ENCODE measurements at regions not wholly inside any gene's neighbourhood (a gene's known extent, or its start where the extent isn't known, plus 50 kb on each side); places are given as distances from the start of the nearest gene placed in this dataset.
A peak's percentile ranks its signal among the peaks of the same experiment; 100 is the strongest.
"Not testable (repeated sequence)": the region's sequence is repeated elsewhere in the genome, so short reads cannot be mapped to it uniquely, and the experiment has no call there.

DNA sequence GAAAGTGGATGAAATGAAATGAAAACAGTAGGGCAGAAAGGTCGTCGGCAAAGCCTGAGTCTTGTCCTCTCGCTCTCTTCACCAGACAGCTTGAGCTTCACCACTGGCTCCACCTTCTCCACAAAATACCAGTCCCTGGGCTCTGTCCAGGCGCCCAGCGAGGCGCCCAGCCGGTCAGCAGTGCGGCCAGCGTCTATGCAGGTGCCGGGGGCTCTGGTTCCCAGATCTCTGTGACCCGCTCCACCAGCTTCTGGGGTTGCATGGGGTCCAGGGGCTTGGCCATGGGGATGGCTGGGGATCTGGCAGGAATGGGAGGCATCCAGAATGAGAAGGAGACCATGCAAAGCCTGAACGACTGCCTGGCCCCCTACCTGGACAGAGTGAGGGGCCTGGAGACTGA lies 600.5 kb upstream of the ZP4 start:
- no peak for DNase-seq

DNA sequence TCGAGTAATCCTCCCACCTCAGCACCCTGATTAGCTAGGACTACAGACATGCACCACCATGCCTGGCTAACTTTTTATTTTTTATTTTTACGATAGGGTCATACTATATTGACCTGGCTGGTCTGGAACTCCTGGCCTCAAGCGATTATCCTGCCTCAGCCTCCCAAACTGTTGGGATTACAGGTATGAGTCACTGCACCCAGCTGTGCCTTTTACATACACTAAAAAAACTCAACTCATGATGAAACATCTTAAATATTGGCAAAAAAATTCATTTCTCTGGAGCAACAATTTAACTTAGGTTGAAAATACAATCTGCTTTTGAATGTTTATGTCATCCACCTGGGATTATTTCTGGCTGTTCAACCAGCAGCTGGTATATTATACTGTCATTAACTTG lies 598.3 kb upstream of the ZP4 start:
- DNase-seq: peak; percentile 55

DNA sequence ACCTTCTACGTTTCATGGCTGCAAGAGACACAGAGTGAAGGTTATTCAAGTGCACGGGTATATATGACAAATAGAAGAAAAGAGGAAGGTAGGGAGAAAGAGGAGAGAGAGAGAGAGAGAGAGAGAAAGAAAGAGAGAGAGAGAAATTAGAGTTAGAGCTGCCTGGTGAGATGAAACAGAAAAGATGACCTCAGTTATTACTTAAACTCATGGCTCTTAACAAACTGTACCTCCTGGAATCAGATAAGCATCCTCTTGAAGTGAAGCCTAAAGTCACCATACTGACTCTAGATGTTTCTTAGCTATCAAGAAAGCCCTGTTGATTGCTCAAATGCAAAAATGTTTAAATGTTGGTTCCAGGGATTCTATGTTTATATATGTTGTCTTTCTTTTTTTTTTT lies 597.7 kb upstream of the ZP4 start:
- DNase-seq: peak; percentile 39

DNA sequence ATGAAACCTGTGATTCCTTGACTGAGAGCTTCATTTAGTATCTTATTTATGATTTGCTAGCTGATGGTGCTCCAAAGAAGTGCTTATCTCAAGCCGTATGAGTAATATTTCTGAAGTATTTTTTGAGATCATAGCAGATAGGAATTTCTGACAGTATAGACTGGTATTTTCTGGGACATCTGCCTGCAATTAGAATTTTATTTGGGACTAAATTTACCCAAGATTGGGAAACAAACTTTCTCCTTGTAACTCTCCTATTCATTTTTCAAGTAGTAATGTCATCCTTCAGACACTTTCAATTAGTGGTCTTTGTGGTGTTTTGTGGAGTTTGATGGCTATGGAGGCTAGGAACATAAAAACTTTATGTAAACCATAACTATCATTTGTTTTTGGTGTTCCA lies 597.2 kb upstream of the ZP4 start:
- peak; percentile 74 for DNase-seq

DNA sequence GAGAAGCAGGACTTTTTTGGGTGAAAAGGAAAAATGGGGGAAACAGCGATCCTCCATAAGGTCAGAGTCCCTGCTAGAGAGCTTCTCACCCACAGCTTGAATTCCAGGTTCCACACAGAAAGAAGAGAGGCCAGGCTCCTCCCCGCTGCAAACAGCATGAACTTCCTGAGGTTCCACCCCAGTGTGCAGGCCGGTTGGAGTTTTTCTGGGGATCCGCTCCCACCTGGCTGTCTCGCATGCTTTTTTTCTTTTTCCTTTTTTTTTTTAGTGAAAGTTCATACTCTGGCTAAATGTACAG lies 595.1 kb upstream of the ZP4 start:
- DNase-seq: no peak

DNA sequence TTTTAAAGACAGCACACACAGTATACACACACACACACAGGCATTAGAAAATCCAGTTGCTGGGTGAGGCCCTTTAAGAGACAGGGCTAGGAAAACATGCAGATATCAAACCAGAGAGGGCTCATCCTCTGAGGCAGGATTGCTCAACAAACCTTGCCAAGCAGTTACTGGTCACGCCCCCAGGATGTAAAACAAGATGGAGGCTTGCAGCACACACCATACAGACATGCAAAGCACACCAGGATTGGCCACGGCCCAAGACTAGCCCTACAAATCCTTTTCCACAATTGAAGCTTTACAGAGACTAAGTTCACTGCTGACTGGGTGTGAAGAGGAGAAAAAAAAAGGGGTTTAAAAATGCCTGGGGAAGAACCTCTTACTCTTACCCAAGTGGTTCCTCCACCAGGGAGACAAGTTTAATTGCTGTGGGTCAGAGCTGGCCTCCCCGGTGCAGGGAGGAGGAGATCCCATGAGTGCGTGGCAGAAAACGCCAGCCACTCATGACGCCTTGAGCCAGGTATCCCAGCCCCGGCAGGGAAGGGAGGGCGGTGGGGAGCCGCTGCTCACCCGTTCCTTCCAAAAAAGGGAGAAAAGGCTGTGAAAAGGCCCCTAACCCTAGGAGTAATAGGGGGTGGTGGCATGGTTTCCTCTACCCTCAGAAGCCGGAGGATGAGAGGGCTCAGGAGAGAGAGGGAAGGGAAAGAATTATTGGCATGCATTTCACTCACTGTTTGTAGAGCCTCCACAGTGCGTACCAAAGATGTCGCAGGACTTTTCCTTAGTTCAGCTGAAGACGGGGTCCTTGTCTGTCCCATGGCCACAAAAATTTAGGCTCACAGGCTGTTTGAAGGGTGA lies 594.6 kb upstream of the ZP4 start:
- DNase-seq: peak; percentile 64

DNA sequence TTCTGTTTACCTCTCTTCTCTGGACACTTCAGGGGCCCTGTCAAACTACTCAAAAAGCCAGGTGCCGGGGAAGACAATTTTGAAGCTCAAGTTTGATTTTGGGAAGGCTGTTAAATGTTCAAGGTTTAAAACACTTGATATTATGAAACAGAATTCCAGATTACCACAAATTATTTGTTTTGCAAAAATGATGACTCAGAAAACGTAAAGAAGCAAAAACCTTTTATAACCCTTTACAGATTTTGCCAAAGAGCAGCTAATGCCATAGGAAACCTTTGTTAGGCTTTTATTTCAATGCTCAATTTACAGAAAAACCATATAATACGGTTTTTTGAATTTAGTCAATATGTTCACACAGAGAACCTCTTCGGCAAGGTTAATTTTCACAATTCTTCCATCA lies 593.4 kb upstream of the ZP4 start:
- peak; percentile 27 for DNase-seq

DNA sequence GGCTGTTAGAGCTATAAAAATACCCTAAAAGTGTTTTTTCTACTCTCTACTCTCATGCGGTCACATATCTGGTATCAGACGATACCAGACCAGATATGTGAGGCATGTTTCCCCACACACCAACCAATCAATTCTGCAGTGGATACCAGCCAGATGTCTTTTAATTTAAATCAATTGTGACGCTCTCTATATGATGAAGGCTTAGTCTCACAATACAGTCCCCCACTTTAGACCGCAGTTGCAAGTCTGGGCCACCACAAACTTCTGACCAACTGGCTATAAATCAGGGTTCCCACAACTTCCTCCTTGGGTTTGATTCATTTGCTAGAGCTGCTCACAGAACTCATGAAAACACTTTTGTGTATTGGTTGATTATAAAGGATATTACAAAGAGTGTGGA lies 586.1 kb upstream of the ZP4 start:
- no peak for DNase-seq

DNA sequence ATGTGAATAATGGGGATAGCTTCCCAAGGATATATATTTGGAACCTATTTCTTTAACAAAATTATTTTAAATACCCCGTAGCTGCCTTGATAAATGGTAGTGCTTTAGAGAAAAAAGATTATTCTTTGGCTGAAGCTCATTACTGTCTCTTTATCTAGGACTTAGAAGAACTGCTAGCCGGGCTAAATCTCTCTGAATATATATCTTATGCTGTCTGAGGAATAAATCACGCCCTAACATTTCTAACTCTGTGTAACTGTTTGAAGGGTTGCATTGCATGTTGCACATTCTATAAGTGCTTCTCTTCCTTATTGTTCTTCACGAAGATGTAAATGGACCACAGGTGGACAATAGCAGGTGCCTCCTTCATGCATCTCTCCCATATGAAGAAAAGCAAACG lies 585.0 kb upstream of the ZP4 start:
- no peak for DNase-seq

DNA sequence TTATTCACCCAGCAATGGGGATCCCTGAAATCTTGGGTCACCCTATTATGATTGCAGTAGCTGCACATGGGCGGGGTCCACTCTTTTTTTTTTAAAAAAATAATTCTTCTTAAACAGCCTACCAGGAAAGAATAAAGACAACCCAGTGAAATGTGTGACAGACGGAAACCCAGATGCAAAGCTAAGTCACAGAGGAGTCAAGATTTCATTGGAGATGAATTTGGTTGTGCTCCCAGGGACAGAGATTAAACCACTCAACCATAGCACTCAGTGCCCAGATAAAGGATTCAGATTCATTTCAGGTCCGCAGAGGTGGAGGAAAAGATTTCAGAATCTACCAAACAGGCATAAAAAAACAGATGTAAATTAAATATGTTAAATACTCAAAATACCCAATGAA lies 583.5 kb upstream of the ZP4 start:
- DNase-seq: no peak

DNA sequence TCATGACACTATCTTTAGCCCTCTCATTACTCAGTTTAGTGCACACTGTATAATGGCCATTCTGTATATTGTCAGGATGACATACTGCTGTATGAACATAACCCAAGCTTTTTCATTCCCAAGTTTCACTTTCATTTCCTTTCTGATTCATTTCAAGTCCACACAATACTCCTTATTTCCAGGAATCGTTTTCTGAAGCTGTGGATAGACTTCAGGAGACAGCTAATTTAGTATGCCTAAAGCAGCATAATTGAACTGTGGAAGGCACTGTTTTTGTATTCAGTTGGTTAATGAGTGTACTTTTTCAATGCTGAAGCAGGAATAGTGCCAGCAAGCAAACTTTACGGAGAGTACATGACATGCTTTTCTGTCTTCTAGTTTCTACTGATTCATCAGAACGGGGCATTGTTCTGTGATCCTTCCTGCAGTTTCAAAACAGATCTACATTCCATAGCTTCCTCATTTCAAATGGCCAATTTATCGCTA lies 578.5 kb upstream of the ZP4 start:
- peak; percentile 51 for DNase-seq

DNA sequence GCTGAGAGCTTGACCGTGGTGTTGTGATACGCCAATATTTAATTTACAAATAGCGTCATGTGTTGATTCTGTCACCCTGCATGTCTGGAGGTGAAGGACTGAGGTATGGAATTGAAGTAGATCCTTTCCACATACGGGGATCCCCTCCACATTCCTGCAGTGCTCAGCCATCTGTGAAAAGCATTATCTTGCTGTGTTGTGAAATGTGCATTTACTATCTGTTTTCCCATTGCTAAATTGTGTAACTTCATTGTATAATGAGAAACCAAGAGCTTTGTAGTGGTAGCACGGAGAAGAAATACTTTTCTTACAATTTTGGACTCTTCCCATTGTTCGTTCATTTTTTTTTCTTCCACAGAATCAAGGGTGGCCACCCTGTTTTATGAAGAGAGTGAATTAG lies 577.3 kb upstream of the ZP4 start:
- no peak for DNase-seq

DNA sequence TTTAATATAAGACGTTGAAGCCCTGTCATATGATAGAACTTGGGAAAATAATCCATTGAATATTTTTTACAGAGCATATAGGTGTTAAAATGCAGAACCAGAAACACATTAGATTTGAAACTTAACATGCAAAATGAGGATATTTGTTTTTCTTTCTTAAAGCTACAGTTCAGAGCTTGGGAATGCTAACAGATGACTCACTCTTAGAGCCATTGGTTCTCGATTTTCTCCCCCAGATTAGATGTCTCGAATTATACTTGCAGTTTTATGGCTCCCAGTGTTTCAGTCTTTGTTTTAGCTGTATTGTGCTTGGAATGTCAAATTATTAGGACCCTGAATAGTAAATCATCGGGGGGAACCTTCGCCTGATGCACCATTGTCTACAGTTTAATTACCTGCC lies 575.7 kb upstream of the ZP4 start:
- DNase-seq: peak; percentile 49

DNA sequence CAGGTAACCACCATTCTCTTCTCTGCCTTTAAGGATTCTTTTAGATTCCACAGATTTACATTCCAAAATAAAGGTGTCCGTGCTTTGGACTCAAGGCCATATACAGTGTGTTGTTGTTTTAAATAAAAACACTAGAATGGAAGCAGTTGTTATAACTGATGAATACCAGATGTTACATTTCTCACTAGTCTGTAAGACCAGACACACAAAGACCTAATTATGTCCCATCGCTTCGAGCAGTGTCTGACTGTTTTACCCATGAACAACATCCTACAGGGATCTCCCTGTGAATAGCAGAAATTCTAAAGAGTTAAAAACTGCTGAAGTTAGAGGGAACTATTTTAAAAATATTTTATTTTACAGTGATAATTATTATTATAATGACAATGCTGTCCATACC lies 574.7 kb upstream of the ZP4 start:
- DNase-seq: peak; percentile 47

DNA sequence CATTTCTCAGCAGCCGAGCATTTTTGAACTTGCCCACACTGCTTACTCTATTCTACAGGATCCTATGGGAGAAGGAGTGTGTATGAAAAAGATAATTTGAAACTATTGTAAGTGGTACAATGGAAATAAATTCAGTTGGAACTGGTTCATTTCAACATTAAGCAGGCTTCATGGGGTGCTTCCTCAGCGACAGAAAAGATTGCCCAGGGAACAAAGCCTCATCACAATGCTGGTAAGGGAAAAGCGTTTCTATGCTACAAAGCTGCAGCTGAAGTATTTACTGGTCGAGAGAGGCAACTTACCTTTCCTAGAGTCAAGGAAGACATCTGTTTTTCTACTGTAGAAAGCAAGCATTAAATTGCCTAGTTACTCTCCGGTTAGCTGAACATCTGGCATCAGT lies 568.2 kb upstream of the ZP4 start:
- DNase-seq: no peak

DNA sequence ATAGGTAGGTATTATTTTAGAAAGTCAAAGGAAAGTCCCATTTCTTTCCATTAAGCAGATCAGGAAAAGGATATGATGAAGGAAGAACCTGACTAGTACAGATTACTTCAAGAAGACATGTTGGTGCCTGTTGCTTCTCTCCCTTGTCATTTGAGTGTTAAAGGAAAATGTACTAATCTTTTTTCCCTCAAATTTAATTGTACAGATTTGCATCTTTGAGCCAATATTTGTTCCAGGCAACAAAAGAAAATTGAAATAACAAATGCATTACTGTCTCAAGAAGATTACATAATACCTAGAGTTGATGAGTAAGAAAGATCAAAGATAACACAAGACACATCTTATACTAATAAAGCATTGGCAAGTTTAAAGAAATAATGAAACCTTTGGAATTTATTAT lies 566.9 kb upstream of the ZP4 start:
- DNase-seq: peak; percentile 22

DNA sequence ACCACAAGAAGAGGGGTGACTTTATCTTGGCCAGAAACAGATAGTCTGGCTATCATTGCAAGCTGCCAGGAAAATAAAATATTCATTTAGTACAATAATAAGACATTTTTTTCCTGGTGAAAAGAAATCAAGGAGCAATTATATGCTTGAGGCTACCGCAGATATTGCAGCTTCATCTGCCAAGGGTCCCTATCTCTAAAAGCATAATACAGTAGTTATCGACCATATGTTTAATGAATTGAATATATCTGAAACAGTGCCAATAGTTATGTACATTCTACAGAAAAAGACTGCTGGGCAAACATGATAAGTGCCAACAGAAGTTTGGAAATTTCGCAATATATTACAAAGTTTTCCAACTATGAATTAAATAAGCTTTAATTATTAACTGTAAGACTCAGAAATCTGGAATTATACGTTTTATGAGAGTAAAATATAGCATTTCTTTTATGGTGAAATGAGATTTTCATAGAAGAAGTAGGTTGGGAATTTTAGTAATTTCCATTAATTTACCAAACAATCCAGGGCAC lies 561.1 kb upstream of the ZP4 start:
- no peak for DNase-seq

DNA sequence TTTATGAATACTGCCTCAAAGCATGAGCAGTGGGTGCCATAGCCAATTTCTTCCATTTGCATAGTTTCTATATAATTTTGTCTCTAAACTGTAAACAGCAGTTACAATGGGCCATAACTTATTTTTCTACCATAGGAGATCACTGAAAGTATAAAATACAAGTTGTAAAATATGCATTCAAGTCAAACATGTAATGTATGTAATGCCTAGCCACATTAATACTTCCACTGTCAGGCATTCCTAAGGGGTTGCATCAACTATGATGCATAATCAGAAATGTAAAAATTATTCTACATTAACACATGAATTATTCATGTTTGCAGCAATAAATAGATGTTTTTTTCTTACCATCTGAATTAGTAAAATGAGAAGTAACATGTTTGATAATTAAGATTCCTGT lies 560.3 kb upstream of the ZP4 start:
- peak; percentile 44 for DNase-seq

DNA sequence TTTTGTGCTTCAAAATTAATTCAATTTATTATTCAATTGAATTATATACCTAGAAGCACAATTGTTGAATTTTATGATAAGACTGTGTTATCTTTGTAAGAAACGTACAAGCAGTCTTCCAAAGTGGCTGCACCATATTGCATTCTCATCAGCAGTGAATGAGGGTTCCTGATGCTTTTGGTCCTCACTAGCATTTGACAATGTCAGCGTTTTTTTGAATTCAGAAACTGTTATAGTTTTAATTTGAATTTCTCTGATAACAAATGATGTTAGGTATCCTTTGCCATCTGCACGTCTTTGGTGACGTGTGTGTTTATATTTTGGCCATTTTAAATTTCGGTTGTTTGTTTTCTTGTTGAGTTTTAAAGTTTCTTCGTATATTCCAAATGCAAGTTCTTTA lies 553.0 kb upstream of the ZP4 start:
- DNase-seq: no peak

DNA sequence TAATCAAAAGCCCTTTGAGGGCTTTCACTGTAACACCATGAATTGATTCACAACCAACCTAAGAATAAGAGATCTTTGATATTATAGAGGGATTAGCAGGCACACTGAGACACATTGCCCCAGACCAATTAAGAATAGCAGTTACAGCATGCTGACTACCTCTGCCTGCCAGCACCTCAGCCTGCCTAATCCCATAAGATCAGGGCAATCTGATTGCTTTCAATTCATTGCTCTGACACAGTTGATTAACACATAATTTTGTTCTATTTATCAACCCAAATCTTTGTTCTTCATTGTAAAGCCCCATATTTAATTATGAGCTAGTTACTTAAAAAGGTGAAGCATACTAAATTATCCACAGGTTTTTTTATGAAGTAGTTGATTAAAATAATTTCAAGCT lies 548.8 kb upstream of the ZP4 start:
- DNase-seq: no peak

DNA sequence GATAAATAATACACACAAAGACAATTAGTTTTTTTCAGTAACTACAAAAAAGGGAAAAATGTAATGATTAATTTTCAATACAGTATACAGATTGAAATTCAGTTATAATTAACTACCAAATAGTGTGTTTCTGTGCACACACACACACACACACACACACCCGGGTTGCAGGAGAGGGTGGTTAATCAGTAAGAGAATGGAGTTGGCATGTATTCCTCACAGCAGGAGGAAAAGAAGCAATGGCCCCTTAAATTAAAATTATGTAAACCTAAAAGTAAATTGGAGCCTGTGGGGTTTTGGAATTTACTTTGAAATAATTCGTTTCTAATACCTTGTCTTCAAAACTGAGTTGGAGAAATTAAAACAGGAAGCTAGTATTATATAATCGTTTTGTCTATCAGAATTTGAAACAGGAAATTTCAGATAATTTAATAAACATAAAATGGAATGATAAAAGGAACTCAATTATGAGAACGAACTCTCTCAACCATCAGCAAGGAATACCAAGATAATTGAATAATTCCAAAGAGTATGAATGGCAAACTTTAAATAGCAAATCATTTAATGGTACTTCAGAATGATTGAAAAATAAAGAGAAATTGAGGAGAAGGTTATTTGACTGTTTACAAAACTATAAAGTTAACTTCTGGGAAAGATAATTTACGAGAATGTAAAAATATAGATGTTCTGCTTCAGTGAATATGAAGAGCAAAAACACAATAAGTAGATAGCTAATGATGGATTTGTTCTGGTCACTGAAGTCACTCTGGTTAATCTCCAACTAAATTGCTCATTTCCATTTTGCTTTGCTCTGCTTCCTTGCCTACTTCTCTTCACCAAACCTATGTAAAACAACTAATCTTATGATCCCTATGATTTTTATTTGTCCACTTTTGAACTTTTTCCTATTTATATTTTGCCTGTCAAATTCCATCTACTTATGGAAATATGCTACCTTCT lies 547.9 kb upstream of the ZP4 start:
- DNase-seq: no peak

DNA sequence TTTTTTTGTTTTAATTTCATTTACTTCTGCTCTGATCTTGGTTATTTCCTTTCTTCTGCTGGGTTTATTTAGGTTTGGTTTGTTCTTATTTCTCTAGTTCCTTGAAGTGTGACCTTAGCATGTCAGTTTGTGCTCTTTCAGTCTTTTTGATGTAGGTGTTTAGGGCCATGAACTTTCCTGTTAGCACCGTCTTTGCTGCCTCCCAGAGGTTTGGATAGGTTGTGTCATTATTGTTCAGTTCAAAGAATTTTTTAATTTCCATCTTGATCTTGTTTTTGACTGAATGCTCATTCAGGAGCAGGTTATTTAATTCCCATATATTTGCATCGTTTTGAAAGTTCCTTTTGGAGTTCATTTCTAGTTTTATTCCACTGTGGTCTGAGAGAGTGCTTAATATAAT lies 539.0 kb upstream of the ZP4 start:
- not testable (repeated sequence) for DNase-seq

DNA sequence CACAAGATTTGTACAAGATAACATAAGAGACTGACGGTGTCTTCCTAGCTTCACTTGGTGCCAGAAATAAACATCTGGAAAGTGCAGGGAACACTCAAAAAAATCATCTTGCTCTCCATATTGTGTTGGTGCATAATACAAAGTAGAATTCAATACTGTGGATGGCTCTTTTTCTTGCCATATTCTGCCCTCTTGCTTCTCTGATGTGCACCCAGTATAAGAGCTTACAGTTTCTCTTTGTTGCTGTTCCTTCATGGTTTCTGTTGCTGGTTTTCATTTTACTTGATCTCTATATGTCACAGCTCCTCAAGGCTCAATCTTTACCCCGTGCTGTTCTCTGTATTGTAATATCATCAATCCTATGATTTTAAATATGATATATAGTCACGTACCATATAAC lies 528.5 kb upstream of the ZP4 start:
- no peak for DNase-seq

DNA sequence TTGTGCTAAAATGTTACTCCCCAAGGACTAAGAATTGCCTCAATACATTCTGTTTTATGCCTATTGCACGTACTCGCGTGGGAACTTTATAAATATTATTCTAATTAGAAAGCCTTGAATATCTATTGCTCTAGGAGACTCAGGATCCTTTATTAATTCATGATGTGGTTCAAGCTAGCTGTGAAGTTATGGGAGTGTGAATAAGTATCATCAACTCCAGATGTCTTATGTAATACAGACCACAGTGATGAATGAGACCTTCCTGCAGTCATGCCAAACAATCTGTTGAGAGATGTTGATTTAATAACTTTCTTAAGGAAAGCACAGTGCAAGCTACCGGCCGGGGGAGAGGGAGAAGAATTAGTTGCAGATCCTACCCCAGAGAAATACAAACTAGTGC lies 519.2 kb upstream of the ZP4 start:
- DNase-seq: peak; percentile 40
